Neural cell (in vitro differentiated cells): ENCODE measurements at regions not wholly inside any gene's neighbourhood (a gene's known extent, or its start where the extent isn't known, plus 50 kb on each side); places are given as distances from the start of the nearest gene placed in this dataset.

Source experiments
- H2AFZ ChIP-seq: fragments of 200-600, 300-800 bp; sonication (generic), shearing (Covaris generic); 2 replicates; pipeline ENCODE4 v1.6.0; 2014; ENCODE audit warnings: low read depth, mild to moderate bottlenecking, antibody characterized with exemption, low read length, moderate library complexity
- H3F3A ChIP-seq: fragments of 200-600 bp; shearing (Covaris generic); 2 replicates; pipeline ENCODE4 v1.6.1; 2016; ENCODE audit warnings: mild to moderate bottlenecking, moderate library complexity, mixed read lengths, antibody characterized with exemption, low read length; ENCODE audit not compliant: insufficient read depth, poor library complexity, severe bottlenecking
- H3K27ac ChIP-seq: fragments of 200-600, 300-800 bp; sonication (generic), shearing (Covaris generic); 2 replicates; pipeline ENCODE4 v1.5.1; 2014; ENCODE audit warnings: mild to moderate bottlenecking, low read length, moderate library complexity
- H3K27me3 ChIP-seq: fragments of 300-800, 200-600 bp; sonication (generic), shearing (Covaris generic); 2 replicates; pipeline ENCODE4 v1.6.0; 2014; ENCODE audit warnings: mild to moderate bottlenecking, low read depth, low read length, moderate library complexity; ENCODE audit not compliant: insufficient read depth
- H3K36me3 ChIP-seq: fragments of 300-800, 200-600 bp; sonication (generic), shearing (Covaris generic); 2 replicates; pipeline ENCODE4 v1.5.1; 2014; ENCODE audit warnings: mild to moderate bottlenecking, antibody characterized with exemption, low read length, moderate library complexity; ENCODE audit not compliant: insufficient read depth
- H3K4me2 ChIP-seq: fragments of 300-800, 200-600 bp; sonication (generic), shearing (Covaris generic); 2 replicates; pipeline ENCODE4 v1.6.0; 2014; ENCODE audit warnings: mild to moderate bottlenecking, low read length
- H3K4me3 ChIP-seq: fragments of 300-800, 200-600 bp; sonication (generic), shearing (Covaris generic); 2 replicates; pipeline ENCODE4 v1.5.1; 2014; ENCODE audit warnings: mild to moderate bottlenecking, low read length, moderate library complexity
- H3K79me2 ChIP-seq: fragments of 200-600 bp; shearing (Covaris generic); replicated peaks from 2 replicates; pipeline ENCODE4 v1.6.0; 2014; ENCODE audit warnings: mild to moderate bottlenecking, low read length, moderate library complexity; ENCODE audit not compliant: insufficient read depth
- H3K9ac ChIP-seq: fragments of 300-800, 200-600 bp; sonication (generic), shearing (Covaris generic); 2 replicates; pipeline ENCODE4 v1.6.1; 2016; ENCODE audit warnings: mild to moderate bottlenecking, low read length, mixed read lengths
- H3K9me2 ChIP-seq: fragments of 200-600 bp; shearing (Covaris generic); 2 replicates; pipeline ENCODE4 v1.6.1; 2016; ENCODE audit warnings: mild to moderate bottlenecking, low read length, mixed read lengths; ENCODE audit not compliant: insufficient read depth
- H3K9me3 ChIP-seq: fragments of 200-600, 300-800 bp; sonication (generic), shearing (Covaris generic); 2 replicates; pipeline ENCODE4 v1.6.1; 2016; ENCODE audit warnings: mild to moderate bottlenecking, mixed run types, low read length, moderate library complexity, mixed read lengths
- H4K20me1 ChIP-seq: fragments of 200-600 bp; shearing (Covaris generic); 2 replicates; pipeline ENCODE4 v1.6.1; 2016; ENCODE audit warnings: mild to moderate bottlenecking, mixed run types; ENCODE audit not compliant: insufficient read depth
- EP300 ChIP-seq: fragments of 450-650 bp; conservative IDR thresholded peaks from 2 replicates; pipeline ENCODE4 v1.6.1; 2014; ENCODE audit warnings: antibody characterized with exemption, mild to moderate bottlenecking, moderate library complexity; ENCODE audit not compliant: poor library complexity, severe bottlenecking
- EZH2 ChIP-seq: fragments of 200-600, 300-800 bp; shearing (Covaris generic), sonication (generic); IDR thresholded peaks from 2 replicates; pipeline ENCODE4 v1.6.1; 2014; ENCODE audit warnings: antibody characterized with exemption, low read length, borderline replicate concordance, mild to moderate bottlenecking; ENCODE audit not compliant: insufficient read depth, poor library complexity, severe bottlenecking
- MXI1 ChIP-seq: fragments of 450-650 bp; conservative IDR thresholded peaks from 2 replicates; pipeline ENCODE4 v1.6.1; 2014; ENCODE audit warnings: antibody characterized with exemption, mild to moderate bottlenecking; ENCODE audit not compliant: poor library complexity, severe bottlenecking
- POLR2AphosphoS5 ChIP-seq: IDR thresholded peaks from 2 replicates; pipeline ENCODE4 v1.6.1; 2012
- RAD21 ChIP-seq: fragments of 450-650 bp; conservative IDR thresholded peaks from 2 replicates; pipeline ENCODE4 v1.6.1; 2014; ENCODE audit warnings: antibody characterized with exemption, mild to moderate bottlenecking, moderate library complexity
- SMC3 ChIP-seq: fragments of 450-650 bp; conservative IDR thresholded peaks from 2 replicates; pipeline ENCODE4 v1.6.1; 2014; ENCODE audit warnings: antibody characterized with exemption, mild to moderate bottlenecking, moderate library complexity; ENCODE audit not compliant: poor library complexity
- TAF1 ChIP-seq: IDR thresholded peaks from 2 replicates; pipeline ENCODE4 v1.6.1; 2012; ENCODE audit warnings: low read depth
- TF ChIP-seq, protein P1 (sequence below): IDR thresholded peaks from 2 replicates; pipeline ENCODE4 v1.6.1; 2012; ENCODE audit warnings: borderline replicate concordance
- TF ChIP-seq, protein P2 (sequence below): fragments of 450-650 bp; IDR thresholded peaks from 2 replicates; pipeline ENCODE4 v1.5.1; 2014; ENCODE audit warnings: antibody characterized with exemption, mild to moderate bottlenecking, moderate library complexity; ENCODE audit not compliant: poor library complexity, severe bottlenecking

DNA sequence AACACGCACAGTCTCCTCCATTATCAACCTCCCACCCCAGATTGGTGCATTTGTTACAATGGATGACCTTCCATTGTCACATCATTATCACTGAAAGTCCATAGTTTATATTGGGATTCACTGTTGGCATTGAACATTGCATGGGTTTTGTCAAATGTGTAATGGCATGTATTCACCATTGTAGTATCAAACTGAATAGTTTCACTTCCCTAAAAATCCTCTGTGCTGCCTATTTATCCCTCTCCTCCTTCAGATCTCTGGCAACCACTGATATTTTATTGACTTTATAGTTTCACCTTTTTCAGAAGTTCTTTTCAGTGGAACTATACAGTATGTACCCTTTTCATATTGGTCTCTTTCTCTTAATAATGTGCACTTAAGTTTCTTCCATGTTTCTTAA lies 1565.4 kb downstream of the PCDH18 start:
- H4K20me1 ChIP-seq = no peaks in the 10 kb centered on the region
- H3K9me3 ChIP-seq = no peaks in the 10 kb centered on the region
- no peaks in the 10 kb centered on the region for H3K27me3 ChIP-seq
- H3K36me3 ChIP-seq = no peaks in the 10 kb centered on the region
- TF ChIP-seq MXI1 = no peak
- TF ChIP-seq POLR2AphosphoS5 = no peak
- TF ChIP-seq TAF1 = no peak
- TF ChIP-seq, protein P1, sequence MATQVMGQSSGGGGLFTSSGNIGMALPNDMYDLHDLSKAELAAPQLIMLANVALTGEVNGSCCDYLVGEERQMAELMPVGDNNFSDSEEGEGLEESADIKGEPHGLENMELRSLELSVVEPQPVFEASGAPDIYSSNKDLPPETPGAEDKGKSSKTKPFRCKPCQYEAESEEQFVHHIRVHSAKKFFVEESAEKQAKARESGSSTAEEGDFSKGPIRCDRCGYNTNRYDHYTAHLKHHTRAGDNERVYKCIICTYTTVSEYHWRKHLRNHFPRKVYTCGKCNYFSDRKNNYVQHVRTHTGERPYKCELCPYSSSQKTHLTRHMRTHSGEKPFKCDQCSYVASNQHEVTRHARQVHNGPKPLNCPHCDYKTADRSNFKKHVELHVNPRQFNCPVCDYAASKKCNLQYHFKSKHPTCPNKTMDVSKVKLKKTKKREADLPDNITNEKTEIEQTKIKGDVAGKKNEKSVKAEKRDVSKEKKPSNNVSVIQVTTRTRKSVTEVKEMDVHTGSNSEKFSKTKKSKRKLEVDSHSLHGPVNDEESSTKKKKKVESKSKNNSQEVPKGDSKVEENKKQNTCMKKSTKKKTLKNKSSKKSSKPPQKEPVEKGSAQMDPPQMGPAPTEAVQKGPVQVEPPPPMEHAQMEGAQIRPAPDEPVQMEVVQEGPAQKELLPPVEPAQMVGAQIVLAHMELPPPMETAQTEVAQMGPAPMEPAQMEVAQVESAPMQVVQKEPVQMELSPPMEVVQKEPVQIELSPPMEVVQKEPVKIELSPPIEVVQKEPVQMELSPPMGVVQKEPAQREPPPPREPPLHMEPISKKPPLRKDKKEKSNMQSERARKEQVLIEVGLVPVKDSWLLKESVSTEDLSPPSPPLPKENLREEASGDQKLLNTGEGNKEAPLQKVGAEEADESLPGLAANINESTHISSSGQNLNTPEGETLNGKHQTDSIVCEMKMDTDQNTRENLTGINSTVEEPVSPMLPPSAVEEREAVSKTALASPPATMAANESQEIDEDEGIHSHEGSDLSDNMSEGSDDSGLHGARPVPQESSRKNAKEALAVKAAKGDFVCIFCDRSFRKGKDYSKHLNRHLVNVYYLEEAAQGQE = no peak
- no peak for TF ChIP-seq RAD21
- no peak for TF ChIP-seq EP300
- TF ChIP-seq SMC3 = no peak
- TF ChIP-seq, protein P2, sequence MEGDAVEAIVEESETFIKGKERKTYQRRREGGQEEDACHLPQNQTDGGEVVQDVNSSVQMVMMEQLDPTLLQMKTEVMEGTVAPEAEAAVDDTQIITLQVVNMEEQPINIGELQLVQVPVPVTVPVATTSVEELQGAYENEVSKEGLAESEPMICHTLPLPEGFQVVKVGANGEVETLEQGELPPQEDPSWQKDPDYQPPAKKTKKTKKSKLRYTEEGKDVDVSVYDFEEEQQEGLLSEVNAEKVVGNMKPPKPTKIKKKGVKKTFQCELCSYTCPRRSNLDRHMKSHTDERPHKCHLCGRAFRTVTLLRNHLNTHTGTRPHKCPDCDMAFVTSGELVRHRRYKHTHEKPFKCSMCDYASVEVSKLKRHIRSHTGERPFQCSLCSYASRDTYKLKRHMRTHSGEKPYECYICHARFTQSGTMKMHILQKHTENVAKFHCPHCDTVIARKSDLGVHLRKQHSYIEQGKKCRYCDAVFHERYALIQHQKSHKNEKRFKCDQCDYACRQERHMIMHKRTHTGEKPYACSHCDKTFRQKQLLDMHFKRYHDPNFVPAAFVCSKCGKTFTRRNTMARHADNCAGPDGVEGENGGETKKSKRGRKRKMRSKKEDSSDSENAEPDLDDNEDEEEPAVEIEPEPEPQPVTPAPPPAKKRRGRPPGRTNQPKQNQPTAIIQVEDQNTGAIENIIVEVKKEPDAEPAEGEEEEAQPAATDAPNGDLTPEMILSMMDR = no peak
- no peak for TF ChIP-seq EZH2
- H3K9me2 ChIP-seq = no peaks in the 10 kb centered on the region
- no peaks in the 10 kb centered on the region for H3K79me2 ChIP-seq
- no peaks in the 10 kb centered on the region for H3F3A ChIP-seq
- H3K9ac ChIP-seq = no peak overlapping the region
- H3K4me2 ChIP-seq = no peak overlapping the region
- no peak overlapping the region for H2AFZ ChIP-seq
- H3K27ac ChIP-seq = no peak overlapping the region
- no peak overlapping the region for H3K4me3 ChIP-seq

DNA sequence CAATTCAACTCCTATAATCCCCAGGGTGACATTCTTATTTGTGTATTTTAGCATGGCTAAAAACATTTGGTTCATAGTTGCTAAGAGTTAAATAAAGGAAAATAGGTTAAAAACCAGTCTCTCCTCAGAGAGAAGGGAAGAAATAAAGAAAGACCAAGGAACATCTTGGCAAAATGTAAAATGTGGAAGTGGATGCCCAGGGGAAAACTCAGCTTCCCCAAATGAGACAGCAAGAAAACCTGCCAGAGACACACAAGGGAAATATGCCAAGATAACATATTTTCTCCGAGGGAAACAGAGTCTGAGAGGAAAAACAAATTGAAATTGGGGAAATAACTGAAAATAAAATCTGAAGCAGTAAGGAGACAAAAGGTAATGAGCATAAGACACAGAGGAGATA lies 1569.3 kb downstream of the PCDH18 start:
- no peaks in the 10 kb centered on the region for H3K9me3 ChIP-seq
- H4K20me1 ChIP-seq = no peaks in the 10 kb centered on the region
- H3K9ac ChIP-seq = no peak overlapping the region
- H3K79me2 ChIP-seq = no peaks in the 10 kb centered on the region
- H3K27ac ChIP-seq = no peak overlapping the region
- TF ChIP-seq, protein P2 = no peak
- no peak for TF ChIP-seq TAF1
- no peak for TF ChIP-seq EP300
- TF ChIP-seq SMC3 = no peak
- no peak for TF ChIP-seq POLR2AphosphoS5
- no peak for TF ChIP-seq MXI1
- TF ChIP-seq RAD21 = no peak
- TF ChIP-seq, protein P1 = no peak
- no peak for TF ChIP-seq EZH2
- no peaks in the 10 kb centered on the region for H3K27me3 ChIP-seq
- H3K9me2 ChIP-seq = no peaks in the 10 kb centered on the region
- H2AFZ ChIP-seq = no peak overlapping the region
- H3K36me3 ChIP-seq = no peaks in the 10 kb centered on the region
- no peak overlapping the region for H3K4me2 ChIP-seq
- no peak overlapping the region for H3K4me3 ChIP-seq
- H3F3A ChIP-seq = no peaks in the 10 kb centered on the region
